Liver (tissue), 3 donors: ENCODE measurements at regions not wholly inside any gene's neighbourhood (a gene's known extent, or its start where the extent isn't known, plus 50 kb on each side); places are given as distances from the start of the nearest gene placed in this dataset.

ENCODE experiments used
- JUND ChIP-seq, 2 donors: IDR thresholded peaks; 2 replicates each; pipeline ENCODE4 v1.6.1; 2016; ENCODE audit warnings: antibody characterized with exemption in 2 of 2
- RAD21 ChIP-seq, 2 donors: IDR thresholded peaks; 2 replicates each; pipeline ENCODE4 v1.6.1; 2016; ENCODE audit warnings: antibody characterized with exemption in 2 of 2, mild to moderate bottlenecking in 2 of 2
- SP1 ChIP-seq: IDR thresholded peaks from 2 replicates; pipeline ENCODE4 v1.6.1; 2018; ENCODE audit warnings: antibody characterized with exemption, mild to moderate bottlenecking
- TF ChIP-seq, protein P1 (sequence below): fragments of 150-350 bp; IDR thresholded peaks from 2 replicates; pipeline ENCODE4 v1.5.1; 2017; ENCODE audit warnings: improper control_type of control experiment, low read depth, low read length; ENCODE audit not compliant: missing input control
- donor health status: healthy.
- donor health status: healthy.

DNA sequence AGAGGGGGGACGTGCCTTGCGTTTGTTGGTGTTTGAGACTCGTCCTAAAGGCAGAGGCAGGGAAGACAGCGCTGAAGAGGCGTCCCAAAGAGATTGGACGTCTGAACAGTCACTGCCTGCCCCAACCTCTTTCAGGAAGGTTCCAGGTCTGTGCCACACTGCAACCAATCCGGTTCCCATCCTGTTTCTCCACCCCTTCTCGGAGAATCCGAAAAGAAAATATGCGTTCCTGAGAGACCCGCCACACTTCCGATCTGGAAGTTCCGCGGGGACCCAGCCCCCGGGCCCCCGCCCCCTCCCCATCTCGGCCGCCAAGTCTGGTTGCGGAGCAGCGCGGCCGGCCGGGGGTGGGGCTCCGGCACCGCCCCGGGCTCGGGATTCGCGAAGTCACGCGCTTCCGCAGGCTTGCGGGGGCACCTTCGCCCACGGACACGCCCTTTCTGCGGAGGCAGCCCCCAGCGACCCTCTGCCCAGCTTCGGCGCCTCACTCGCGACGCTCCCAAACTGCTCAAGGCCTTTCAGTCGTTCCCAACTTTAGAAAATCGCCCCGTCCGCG, 124.5 kb upstream of the DPYD start:
- no peak for TF ChIP-seq SP1
- TF ChIP-seq, protein P1, sequence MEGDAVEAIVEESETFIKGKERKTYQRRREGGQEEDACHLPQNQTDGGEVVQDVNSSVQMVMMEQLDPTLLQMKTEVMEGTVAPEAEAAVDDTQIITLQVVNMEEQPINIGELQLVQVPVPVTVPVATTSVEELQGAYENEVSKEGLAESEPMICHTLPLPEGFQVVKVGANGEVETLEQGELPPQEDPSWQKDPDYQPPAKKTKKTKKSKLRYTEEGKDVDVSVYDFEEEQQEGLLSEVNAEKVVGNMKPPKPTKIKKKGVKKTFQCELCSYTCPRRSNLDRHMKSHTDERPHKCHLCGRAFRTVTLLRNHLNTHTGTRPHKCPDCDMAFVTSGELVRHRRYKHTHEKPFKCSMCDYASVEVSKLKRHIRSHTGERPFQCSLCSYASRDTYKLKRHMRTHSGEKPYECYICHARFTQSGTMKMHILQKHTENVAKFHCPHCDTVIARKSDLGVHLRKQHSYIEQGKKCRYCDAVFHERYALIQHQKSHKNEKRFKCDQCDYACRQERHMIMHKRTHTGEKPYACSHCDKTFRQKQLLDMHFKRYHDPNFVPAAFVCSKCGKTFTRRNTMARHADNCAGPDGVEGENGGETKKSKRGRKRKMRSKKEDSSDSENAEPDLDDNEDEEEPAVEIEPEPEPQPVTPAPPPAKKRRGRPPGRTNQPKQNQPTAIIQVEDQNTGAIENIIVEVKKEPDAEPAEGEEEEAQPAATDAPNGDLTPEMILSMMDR, result no peak
- no peak for TF ChIP-seq JUND (IDR thresholded peaks at IDR 0.05)
- TF ChIP-seq RAD21 (IDR thresholded peaks at IDR 0.05), result no peak
